Caki2 (cell line): ENCODE measurements at regions not wholly inside any gene's neighbourhood (a gene's known extent, or its start where the extent isn't known, plus 50 kb on each side); places are given as distances from the start of the nearest gene placed in this dataset.
"Not testable (repeated sequence)": the region's sequence is repeated elsewhere in the genome, so short reads cannot be mapped to it uniquely, and the experiment has no call there.

Experiments
- DNase-seq: peaks from one replicate; pipeline ENCODE4 v3.0.0-alpha.2; 2015; ENCODE audit warnings: low read depth
- in situ Hi-C: cut with HindIII; loops from 2 replicates; pipeline ENCODE4 v1.10.0; 2016; ENCODE audit warnings: low sequenced_read_pairs, low pct_unique_long_range_greater_than_20kb, mixed read lengths

- in situ Hi-C loops: no loop called here
- DNase-seq: no peak
Observed at GRCh38 chr2:203625701-203626100, 80.7 kb upstream of the CD28 start.

- DNase-seq, in situ Hi-C loops: not testable (repeated sequence)
Observed at GRCh38 chr2:203626247-203626646, 80.2 kb upstream of the CD28 start.

GRCh38 chr2:203626952-203627681, 79.3 kb upstream of the CD28 start:
- DNase-seq: no peak
- in situ Hi-C loops: no loop called here

- in situ Hi-C loops: no loop called here
- no peak for DNase-seq
Observed at GRCh38 chr2:203629699-203630098, 76.7 kb upstream of the CD28 start.

- DNase-seq: no peak
- in situ Hi-C loops: no loop called here
Observed at GRCh38 chr2:203631068-203631757, 75.2 kb upstream of the CD28 start.

- no peak for DNase-seq
- in situ Hi-C loops: no loop called here
Observed at GRCh38 chr2:203636588-203637470, 69.6 kb upstream of the CD28 start.

GRCh38 chr2:203637471-203638167, 68.8 kb upstream of the CD28 start:
- DNase-seq: no peak
- in situ Hi-C loops: no loop called here

GRCh38 chr2:203641865-203642264, 64.6 kb upstream of the CD28 start:
- in situ Hi-C loops, DNase-seq: not testable (repeated sequence)

- in situ Hi-C loops, DNase-seq: not testable (repeated sequence)
Observed at GRCh38 chr2:203642841-203643240, 63.6 kb upstream of the CD28 start.

GRCh38 chr2:203645831-203646230, 60.6 kb upstream of the CD28 start:
- no peak for DNase-seq
- in situ Hi-C loops: no loop called here

GRCh38 chr2:203646266-203646864, 60.1 kb upstream of the CD28 start:
- in situ Hi-C loops: no loop called here
- no peak for DNase-seq

GRCh38 chr2:203646961-203647360, 59.5 kb upstream of the CD28 start:
- in situ Hi-C loops: no loop called here

GRCh38 chr2:203647579-203647978, 58.9 kb upstream of the CD28 start:
- in situ Hi-C loops: no loop called here
- no peak for DNase-seq

More at GRCh38 chr2:203646961-203647360, 59.5 kb upstream of the CD28 start:
- no peak for DNase-seq

GRCh38 chr2:203648273-203648672, 58.2 kb upstream of the CD28 start:
- in situ Hi-C loops: no loop called here
- no peak for DNase-seq

GRCh38 chr2:203649176-203649814, 57.1 kb upstream of the CD28 start:
- DNase-seq: no peak
- in situ Hi-C loops: no loop called here

- peak; percentile 12 for DNase-seq
- in situ Hi-C loops: no loop called here
Observed at GRCh38 chr2:203650860-203651613, 55.4 kb upstream of the CD28 start.

GRCh38 chr2:203651621-203652020, 54.8 kb upstream of the CD28 start:
- no peak for DNase-seq
- in situ Hi-C loops: no loop called here
